Liver (tissue), 3 donors: ENCODE measurements at regions not wholly inside any gene's neighbourhood (a gene's known extent, or its start where the extent isn't known, plus 50 kb on each side); places are given as distances from the start of the nearest gene placed in this dataset.

Experiments used
- CTCF ChIP-seq: fragments of 150-350 bp; IDR thresholded peaks from 2 replicates; pipeline ENCODE4 v1.5.1; 2017; ENCODE audit warnings: improper control_type of control experiment, low read depth, low read length; ENCODE audit not compliant: missing input control
- GABPA ChIP-seq, 2 donors: IDR thresholded peaks in 1 of 2; conservative IDR thresholded peaks in 1 of 2; 2 replicates each; pipeline ENCODE4 v1.6.1; 2016; ENCODE audit warnings: antibody characterized with exemption in 2 of 2, mild to moderate bottlenecking in 1 of 2, moderate library complexity in 1 of 2
- HNF4A ChIP-seq, 2 donors: conservative IDR thresholded peaks; 2 replicates each; pipeline ENCODE4 v1.6.1; 2016; ENCODE audit warnings: antibody characterized with exemption in 2 of 2, mild to moderate bottlenecking in 2 of 2
- HNF4G ChIP-seq: IDR thresholded peaks from 2 replicates; pipeline ENCODE4 v1.6.1; 2016; ENCODE audit warnings: antibody characterized with exemption
- SP1 ChIP-seq: IDR thresholded peaks from 2 replicates; pipeline ENCODE4 v1.6.1; 2018; ENCODE audit warnings: antibody characterized with exemption, mild to moderate bottlenecking
- YY1 ChIP-seq: IDR thresholded peaks from 2 replicates; pipeline ENCODE4 v1.6.1; 2016; ENCODE audit warnings: antibody characterized with exemption, mild to moderate bottlenecking
- TF ChIP-seq, protein P1 (sequence below): IDR thresholded peaks from 2 replicates; pipeline ENCODE4 v1.6.1; 2016; ENCODE audit warnings: antibody characterized with exemption, mild to moderate bottlenecking
- TF ChIP-seq, protein P2 (sequence below): IDR thresholded peaks from 2 replicates; pipeline ENCODE4 v1.6.1; 2016; ENCODE audit warnings: antibody characterized with exemption
- donor health status: healthy.
- donor health status: healthy.

DNA sequence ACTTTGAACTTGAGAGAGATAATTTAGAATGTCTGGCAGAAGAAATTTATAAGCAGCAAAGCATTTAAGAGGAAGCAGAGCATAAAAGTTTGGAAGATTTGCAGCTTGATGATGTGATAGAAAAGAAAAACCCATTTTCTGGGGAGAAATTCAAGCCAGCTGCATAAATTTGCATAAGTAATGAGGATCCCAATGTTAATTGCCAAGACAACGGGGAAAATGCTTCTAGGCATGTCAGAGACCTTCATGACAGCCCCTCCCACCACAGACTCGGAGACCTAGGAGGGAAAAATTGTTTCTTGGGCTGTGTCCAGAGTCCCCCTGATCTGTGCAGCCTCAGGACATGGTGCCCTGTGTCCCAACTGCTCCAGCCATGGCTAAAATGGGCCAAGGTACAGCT is 263.6 kb upstream of the POT1 start:
- TF ChIP-seq CTCF (no peak), HNF4A (conservative IDR thresholded peaks at IDR 0.05) (no peak), HNF4G (no peak), YY1 (no peak), GABPA (IDR thresholded peaks at IDR 0.05 in 1 of 2, conservative IDR thresholded peaks at IDR 0.05 in 1 of 2) (no peak), SP1 (no peak)
- TF ChIP-seq, protein P1, sequence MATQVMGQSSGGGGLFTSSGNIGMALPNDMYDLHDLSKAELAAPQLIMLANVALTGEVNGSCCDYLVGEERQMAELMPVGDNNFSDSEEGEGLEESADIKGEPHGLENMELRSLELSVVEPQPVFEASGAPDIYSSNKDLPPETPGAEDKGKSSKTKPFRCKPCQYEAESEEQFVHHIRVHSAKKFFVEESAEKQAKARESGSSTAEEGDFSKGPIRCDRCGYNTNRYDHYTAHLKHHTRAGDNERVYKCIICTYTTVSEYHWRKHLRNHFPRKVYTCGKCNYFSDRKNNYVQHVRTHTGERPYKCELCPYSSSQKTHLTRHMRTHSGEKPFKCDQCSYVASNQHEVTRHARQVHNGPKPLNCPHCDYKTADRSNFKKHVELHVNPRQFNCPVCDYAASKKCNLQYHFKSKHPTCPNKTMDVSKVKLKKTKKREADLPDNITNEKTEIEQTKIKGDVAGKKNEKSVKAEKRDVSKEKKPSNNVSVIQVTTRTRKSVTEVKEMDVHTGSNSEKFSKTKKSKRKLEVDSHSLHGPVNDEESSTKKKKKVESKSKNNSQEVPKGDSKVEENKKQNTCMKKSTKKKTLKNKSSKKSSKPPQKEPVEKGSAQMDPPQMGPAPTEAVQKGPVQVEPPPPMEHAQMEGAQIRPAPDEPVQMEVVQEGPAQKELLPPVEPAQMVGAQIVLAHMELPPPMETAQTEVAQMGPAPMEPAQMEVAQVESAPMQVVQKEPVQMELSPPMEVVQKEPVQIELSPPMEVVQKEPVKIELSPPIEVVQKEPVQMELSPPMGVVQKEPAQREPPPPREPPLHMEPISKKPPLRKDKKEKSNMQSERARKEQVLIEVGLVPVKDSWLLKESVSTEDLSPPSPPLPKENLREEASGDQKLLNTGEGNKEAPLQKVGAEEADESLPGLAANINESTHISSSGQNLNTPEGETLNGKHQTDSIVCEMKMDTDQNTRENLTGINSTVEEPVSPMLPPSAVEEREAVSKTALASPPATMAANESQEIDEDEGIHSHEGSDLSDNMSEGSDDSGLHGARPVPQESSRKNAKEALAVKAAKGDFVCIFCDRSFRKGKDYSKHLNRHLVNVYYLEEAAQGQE: no peak
- TF ChIP-seq, protein P2, sequence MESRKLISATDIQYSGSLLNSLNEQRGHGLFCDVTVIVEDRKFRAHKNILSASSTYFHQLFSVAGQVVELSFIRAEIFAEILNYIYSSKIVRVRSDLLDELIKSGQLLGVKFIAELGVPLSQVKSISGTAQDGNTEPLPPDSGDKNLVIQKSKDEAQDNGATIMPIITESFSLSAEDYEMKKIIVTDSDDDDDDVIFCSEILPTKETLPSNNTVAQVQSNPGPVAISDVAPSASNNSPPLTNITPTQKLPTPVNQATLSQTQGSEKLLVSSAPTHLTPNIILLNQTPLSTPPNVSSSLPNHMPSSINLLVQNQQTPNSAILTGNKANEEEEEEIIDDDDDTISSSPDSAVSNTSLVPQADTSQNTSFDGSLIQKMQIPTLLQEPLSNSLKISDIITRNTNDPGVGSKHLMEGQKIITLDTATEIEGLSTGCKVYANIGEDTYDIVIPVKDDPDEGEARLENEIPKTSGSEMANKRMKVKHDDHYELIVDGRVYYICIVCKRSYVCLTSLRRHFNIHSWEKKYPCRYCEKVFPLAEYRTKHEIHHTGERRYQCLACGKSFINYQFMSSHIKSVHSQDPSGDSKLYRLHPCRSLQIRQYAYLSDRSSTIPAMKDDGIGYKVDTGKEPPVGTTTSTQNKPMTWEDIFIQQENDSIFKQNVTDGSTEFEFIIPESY: no peak
